ENCODE measurements at regions not wholly inside any gene's neighbourhood (a gene's known extent, or its start where the extent isn't known, plus 50 kb on each side); places are given as distances from the start of the nearest gene placed in this dataset.

DNA sequence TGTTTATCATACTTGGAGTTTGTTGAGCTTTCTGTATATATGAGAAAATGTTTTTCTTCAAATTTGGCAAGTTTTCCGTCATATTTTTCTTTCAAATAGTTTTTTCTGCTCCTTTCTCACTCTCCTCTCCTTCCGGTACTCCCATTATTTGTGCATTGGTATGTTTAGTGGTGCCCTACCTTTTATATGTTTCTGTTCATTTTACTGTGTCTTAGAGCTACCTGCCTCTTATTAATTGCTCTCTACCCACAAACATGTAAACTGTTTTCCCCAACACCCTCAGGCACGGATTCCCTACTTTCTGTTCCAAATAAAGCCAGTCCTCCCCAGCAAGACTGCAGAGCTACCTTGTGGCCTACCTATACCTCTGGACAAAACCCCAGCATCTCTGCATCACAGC lies 60.6 kb upstream of the S1PR3 start:
- intact Hi-C loops (cut with DNase I; ENCODE audit: low total_unique reads) = no loop called here
- DNase-seq = no peak
- Histone ChIP-seq H3K27ac (no peak overlapping the region), H3K4me3 (no peak overlapping the region), H3K27me3 (no peaks in the 10 kb centered on the region), H3K4me1 (no peaks in the 10 kb centered on the region), H3K9me3 (no peaks in the 10 kb centered on the region), H3K36me3 (no peaks in the 10 kb centered on the region)
- TF ChIP-seq, protein P1, sequence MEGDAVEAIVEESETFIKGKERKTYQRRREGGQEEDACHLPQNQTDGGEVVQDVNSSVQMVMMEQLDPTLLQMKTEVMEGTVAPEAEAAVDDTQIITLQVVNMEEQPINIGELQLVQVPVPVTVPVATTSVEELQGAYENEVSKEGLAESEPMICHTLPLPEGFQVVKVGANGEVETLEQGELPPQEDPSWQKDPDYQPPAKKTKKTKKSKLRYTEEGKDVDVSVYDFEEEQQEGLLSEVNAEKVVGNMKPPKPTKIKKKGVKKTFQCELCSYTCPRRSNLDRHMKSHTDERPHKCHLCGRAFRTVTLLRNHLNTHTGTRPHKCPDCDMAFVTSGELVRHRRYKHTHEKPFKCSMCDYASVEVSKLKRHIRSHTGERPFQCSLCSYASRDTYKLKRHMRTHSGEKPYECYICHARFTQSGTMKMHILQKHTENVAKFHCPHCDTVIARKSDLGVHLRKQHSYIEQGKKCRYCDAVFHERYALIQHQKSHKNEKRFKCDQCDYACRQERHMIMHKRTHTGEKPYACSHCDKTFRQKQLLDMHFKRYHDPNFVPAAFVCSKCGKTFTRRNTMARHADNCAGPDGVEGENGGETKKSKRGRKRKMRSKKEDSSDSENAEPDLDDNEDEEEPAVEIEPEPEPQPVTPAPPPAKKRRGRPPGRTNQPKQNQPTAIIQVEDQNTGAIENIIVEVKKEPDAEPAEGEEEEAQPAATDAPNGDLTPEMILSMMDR (IDR thresholded peaks at IDR 0.05) = no peak
- TF ChIP-seq POLR2A (IDR thresholded peaks at IDR 0.05) = no peak

- Histone ChIP-seq H3K9me3 (no peaks in the 10 kb centered on the region), H3K4me1 (no peaks in the 10 kb centered on the region), H3K27me3 (no peaks in the 10 kb centered on the region), H3K36me3 (no peaks in the 10 kb centered on the region), H3K4me3 (no peak overlapping the region), H3K27ac (no peak overlapping the region)
- DNase-seq = no peak
- no peak for TF ChIP-seq POLR2A (IDR thresholded peaks at IDR 0.05)
- TF ChIP-seq, protein P1 (IDR thresholded peaks at IDR 0.05) = no peak
- intact Hi-C loops (cut with DNase I; ENCODE audit: low total_unique reads) = no loop called here
Observed at GRCh38 chr9:88932766-88933165, 58.5 kb upstream of the S1PR3 start.

DNA sequence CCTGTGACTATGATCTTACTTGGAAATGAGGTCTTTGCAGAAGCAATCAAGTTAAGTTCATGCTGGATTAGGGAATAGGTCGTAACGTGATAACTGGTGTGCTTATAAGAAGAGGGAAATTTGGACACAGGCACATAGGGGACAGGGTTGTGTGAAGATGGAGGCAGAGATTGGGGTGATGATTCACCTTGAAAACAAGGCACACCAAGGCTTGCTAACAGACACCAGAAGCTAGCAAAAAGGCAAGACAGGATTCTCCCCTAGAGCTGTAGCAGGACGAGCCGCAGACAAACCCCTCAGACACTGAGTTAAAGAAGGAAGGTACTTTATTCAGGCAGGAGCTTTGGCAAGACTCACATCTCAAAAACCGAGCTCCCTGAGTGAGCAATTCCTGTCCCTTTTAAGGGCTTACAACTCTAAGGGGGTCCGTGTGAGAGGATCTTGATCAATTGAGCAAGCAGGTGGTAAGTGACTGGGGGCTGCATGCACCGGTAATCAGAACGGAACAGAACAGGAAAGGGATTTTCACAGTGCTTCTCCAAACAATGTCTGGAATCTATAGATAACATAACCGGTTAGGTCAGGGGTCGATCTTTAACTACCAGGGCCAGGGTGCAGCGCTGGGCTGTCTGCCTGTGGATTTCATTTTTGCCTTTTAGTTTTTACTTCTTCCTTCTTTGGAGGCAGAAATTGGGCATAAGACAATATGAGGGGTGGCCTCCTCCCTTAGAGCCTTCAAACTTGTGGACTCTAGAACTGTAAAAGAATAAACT lies 57.5 kb upstream of the S1PR3 start:
- H3K4me3 ChIP-seq = no peak overlapping the region
- TF ChIP-seq, protein P1 (IDR thresholded peaks at IDR 0.05) = no peak
- TF ChIP-seq POLR2A (IDR thresholded peaks at IDR 0.05) = no peak
- DNase-seq = no peak
- H3K4me1 ChIP-seq = no peaks in the 10 kb centered on the region
- H3K9me3 ChIP-seq = no peaks in the 10 kb centered on the region
- no peaks in the 10 kb centered on the region for H3K27me3 ChIP-seq
- no peaks in the 10 kb centered on the region for H3K36me3 ChIP-seq
- intact Hi-C loops (cut with DNase I; ENCODE audit: low total_unique reads) = no loop called here
- H3K27ac ChIP-seq = no peak overlapping the region

- no peaks in the 10 kb centered on the region for H3K27me3 ChIP-seq
- intact Hi-C loops (cut with DNase I; ENCODE audit: low total_unique reads) = no loop called here
- no peak for DNase-seq
- no peak overlapping the region for H3K27ac ChIP-seq
- H3K36me3 ChIP-seq = no peaks in the 10 kb centered on the region
- TF ChIP-seq, protein P1 (IDR thresholded peaks at IDR 0.05) = no peak
- TF ChIP-seq POLR2A (IDR thresholded peaks at IDR 0.05) = no peak
- H3K4me3 ChIP-seq = no peak overlapping the region
- no peaks in the 10 kb centered on the region for H3K4me1 ChIP-seq
- no peaks in the 10 kb centered on the region for H3K9me3 ChIP-seq
Observed at GRCh38 chr9:88934876-88935535, 56.3 kb upstream of the S1PR3 start.

DNA sequence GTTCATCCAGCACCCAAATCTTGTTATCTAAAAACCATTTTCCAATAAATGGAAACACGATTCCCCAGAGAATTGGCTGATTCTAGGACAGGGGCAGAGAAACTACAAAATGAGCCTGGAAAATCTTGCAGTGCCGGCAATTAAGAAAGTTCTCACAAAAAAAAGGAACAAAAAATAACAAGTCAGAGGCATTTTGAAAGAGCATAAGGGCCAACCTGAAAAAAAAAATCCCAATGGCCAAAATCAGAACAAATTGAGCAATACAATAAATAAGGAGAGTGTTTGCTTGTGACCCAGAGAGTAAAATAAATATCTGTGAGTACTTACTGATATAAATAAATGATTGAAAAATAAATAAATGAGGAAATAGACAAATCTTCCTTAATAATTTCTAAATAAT lies 55.1 kb upstream of the S1PR3 start:
- no peaks in the 10 kb centered on the region for H3K4me1 ChIP-seq
- no peak for DNase-seq
- no peaks in the 10 kb centered on the region for H3K9me3 ChIP-seq
- H3K4me3 ChIP-seq = no peak overlapping the region
- H3K27me3 ChIP-seq = no peaks in the 10 kb centered on the region
- intact Hi-C loops (cut with DNase I; ENCODE audit: low total_unique reads) = no loop called here
- H3K36me3 ChIP-seq = no peaks in the 10 kb centered on the region
- H3K27ac ChIP-seq = no peak overlapping the region
- no peak for TF ChIP-seq POLR2A (IDR thresholded peaks at IDR 0.05)
- TF ChIP-seq, protein P1 (IDR thresholded peaks at IDR 0.05) = no peak
